Stimulated activated naive CD8-positive, alpha-beta T cell treated with anti-CD3 and anti-CD28 coated beads, Interleukin-15, amount 100 ng/mL, for 72 hours (primary cell): ENCODE measurements at regions not wholly inside any gene's neighbourhood (a gene's known extent, or its start where the extent isn't known, plus 50 kb on each side); places are given as distances from the start of the nearest gene placed in this dataset.
"Not testable (repeated sequence)": the region's sequence is repeated elsewhere in the genome, so short reads cannot be mapped to it uniquely, and the experiment has no call there.

Experiments used
- ATAC-seq: fragments of 150-1000 bp; cut with Tn5 transposase; 2 replicates; pipeline ENCODE4 v1.10.0; 2021; ENCODE audit warnings: mild to moderate bottlenecking, moderate library complexity
- DNase-seq, 2 donors: peaks; one replicate each; pipeline ENCODE4 v3.0.0; 2021 to 2022
- H3K27ac Mint-ChIP-seq, 2 donors: one replicate each; pipeline ENCODE4 v1.8.0; 2022; ENCODE audit warnings: mild to moderate bottlenecking in 2 of 2, mixed read lengths in 2 of 2, moderate library complexity in 2 of 2
- H3K27me3 Mint-ChIP-seq: one replicate; pipeline ENCODE4 v1.8.0; 2022; ENCODE audit warnings: mixed read lengths
- H3K4me1 Mint-ChIP-seq: one replicate; pipeline ENCODE4 v1.8.0; 2022; ENCODE audit warnings: mild to moderate bottlenecking, mixed read lengths
- H3K4me3 Mint-ChIP-seq, 2 donors: one replicate each; pipeline ENCODE4 v1.8.0; 2022; ENCODE audit warnings: mild to moderate bottlenecking in 2 of 2, mixed read lengths in 2 of 2, moderate library complexity in 1 of 2
- H3K9me3 Mint-ChIP-seq, 2 donors: one replicate each; pipeline ENCODE4 v1.8.0; 2022; ENCODE audit warnings: mixed read lengths in 2 of 2

- H3K4me3 Mint-ChIP-seq, H3K27ac Mint-ChIP-seq, ATAC-seq, DNase-seq, H3K27me3 Mint-ChIP-seq, H3K9me3 Mint-ChIP-seq, H3K4me1 Mint-ChIP-seq: not testable (repeated sequence)
These were observed 218.5 kb downstream of the NPIPA8 start for GRCh38 chr16:18118071-18118470.

DNA sequence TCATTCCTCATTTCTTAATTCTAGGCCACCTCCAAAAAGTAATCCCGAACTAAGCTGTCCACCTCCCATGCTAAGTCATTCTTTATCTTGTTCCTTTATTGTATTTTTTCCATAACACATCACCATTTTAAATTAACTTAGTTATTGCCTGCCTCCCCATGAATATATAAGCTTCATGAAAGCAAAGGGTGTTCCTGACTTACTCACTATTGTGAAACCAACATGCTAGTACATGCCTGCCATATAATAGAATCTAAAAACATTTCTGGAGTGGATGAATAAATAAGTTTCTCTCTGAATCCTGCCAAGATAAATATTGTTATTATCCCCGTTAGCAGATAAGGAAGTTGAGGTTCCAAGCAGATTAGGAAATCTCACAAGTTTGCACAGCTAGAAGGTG lies 232.1 kb downstream of the NPIPA8 start:
- ATAC-seq, H3K4me3 Mint-ChIP-seq, DNase-seq, H3K9me3 Mint-ChIP-seq, H3K27me3 Mint-ChIP-seq, H3K27ac Mint-ChIP-seq, H3K4me1 Mint-ChIP-seq: not testable (repeated sequence)

DNA sequence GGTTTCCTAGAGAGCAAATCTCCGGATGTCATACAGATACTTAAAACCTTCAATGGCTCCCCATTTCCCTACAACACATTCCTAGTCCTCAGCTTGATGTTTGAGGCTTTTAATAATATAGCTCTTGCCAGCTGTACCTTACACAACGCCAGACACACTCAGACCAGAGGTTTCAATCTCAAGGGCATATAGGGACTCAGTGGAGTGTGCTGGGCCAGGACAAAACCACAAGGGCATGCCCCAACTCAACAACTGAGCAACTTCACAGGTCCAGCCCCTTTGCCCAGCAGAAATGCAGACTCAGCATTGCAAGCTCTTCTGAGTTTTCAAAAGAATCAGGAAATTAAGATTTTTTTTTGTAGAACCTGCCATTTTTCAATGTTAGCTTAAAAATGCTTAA lies 235.5 kb downstream of the NPIPA8 start:
- H3K9me3 Mint-ChIP-seq, DNase-seq, H3K4me3 Mint-ChIP-seq, H3K27me3 Mint-ChIP-seq, H3K4me1 Mint-ChIP-seq, ATAC-seq, H3K27ac Mint-ChIP-seq: not testable (repeated sequence)

- not testable (repeated sequence) for H3K27ac Mint-ChIP-seq, H3K9me3 Mint-ChIP-seq, ATAC-seq, H3K4me3 Mint-ChIP-seq, H3K4me1 Mint-ChIP-seq, H3K27me3 Mint-ChIP-seq, DNase-seq
These were observed 243.9 kb downstream of the NPIPA8 start for GRCh38 chr16:18092605-18093004.

DNA sequence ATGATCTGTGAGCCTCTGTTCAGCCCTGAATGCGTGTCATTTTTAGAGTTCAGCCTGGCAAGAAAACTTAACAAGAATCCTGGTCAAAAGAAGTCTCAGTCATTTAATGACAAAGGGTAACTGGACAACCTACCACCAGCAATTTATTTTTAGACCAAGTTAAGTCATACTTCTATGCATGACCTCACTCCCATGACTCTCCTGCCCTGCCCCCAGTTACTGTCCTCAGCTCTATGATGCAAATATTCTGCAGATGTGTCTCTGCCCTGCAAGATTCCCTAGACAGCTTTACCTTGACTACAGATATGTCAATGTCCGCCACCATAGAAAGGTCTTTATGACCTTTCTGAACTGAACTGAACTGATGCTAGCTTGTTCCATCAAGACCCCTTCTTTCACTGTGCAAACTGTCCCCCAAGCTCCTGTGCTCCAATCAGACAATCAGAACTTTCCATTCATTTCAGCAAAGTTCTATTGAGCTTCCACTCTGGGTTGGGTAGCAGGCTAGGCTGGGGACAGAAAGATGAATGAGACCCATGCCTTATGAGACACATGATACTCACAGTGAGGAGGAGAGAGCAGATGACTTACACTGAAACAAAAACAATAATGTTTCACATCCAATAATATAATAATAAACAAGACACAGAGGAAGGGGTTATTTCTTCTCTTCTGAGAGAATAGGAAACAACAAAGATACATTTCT lies 255.7 kb downstream of the NPIPA8 start:
- not testable (repeated sequence) for H3K4me1 Mint-ChIP-seq, ATAC-seq, H3K9me3 Mint-ChIP-seq, H3K4me3 Mint-ChIP-seq, H3K27me3 Mint-ChIP-seq, DNase-seq, H3K27ac Mint-ChIP-seq

- not testable (repeated sequence) for H3K4me1 Mint-ChIP-seq, H3K27ac Mint-ChIP-seq, H3K9me3 Mint-ChIP-seq, H3K4me3 Mint-ChIP-seq, H3K27me3 Mint-ChIP-seq, ATAC-seq, DNase-seq
These were observed 258.6 kb downstream of the NPIPA8 start for GRCh38 chr16:18077910-18078309.

GRCh38 chr16:18072161-18072560 lies 264.4 kb downstream of the NPIPA8 start:
- H3K27ac Mint-ChIP-seq: no peak overlapping the region
- ATAC-seq: no peak
- no peaks in the 10 kb centered on the region for H3K27me3 Mint-ChIP-seq
- DNase-seq: no peak
- H3K9me3 Mint-ChIP-seq: peaks cover 0 to 5% of the 10 kb centered on the region in 2 donors
- no peaks in the 10 kb centered on the region for H3K4me1 Mint-ChIP-seq
- H3K4me3 Mint-ChIP-seq: no peak overlapping the region

- DNase-seq: no peak
These were observed 266.9 kb downstream of the NPIPA8 start for GRCh38 chr16:18069683-18070082.

GRCh38 chr16:18068477-18068876 lies 268.1 kb downstream of the NPIPA8 start:
- Mint-ChIP-seq H3K9me3 (peaks cover 5 to 12% of the 10 kb centered on the region in 2 donors), H3K4me1 (no peaks in the 10 kb centered on the region), H3K27ac (no peak overlapping the region), H3K4me3 (no peak overlapping the region), H3K27me3 (peaks cover 18% of the 10 kb centered on the region)
- ATAC-seq (no peak), DNase-seq (no peak)

More at GRCh38 chr16:18069683-18070082, 266.9 kb downstream of the NPIPA8 start:
- no peaks in the 10 kb centered on the region for H3K4me1 Mint-ChIP-seq
- peaks cover 18% of the 10 kb centered on the region for H3K27me3 Mint-ChIP-seq
- ATAC-seq: no peak
- H3K9me3 Mint-ChIP-seq: peaks cover 5 to 12% of the 10 kb centered on the region in 2 donors
- H3K27ac Mint-ChIP-seq: no peak overlapping the region
- H3K4me3 Mint-ChIP-seq: no peak overlapping the region

DNA sequence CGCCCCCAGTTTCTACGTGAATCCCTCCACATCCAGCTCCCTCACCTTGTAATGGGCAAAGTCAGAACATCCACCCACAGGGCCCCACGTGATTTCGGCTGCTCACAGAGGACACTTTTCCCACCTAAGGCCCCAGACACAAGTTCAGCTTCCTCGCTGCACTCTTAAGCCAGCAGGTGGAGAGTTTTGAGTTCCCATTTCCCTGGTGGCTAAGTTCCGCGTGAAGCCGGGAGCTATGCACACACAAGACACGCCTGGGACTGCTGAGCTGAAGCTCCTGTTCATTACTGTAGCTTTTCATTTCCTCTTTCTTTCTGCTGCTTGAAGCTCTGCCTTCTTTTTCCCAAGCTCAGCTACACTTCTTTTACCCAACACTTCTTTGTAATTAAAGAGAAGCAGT lies 273.8 kb downstream of the NPIPA8 start:
- Mint-ChIP-seq H3K27me3 (peaks cover 51% of the 10 kb centered on the region), H3K4me3 (no peak overlapping the region), H3K4me1 (no peaks in the 10 kb centered on the region), H3K9me3 (peaks cover 0 to 12% of the 10 kb centered on the region in 2 donors), H3K27ac (no peak overlapping the region)
- no peak for DNase-seq
- ATAC-seq: no peak

DNA sequence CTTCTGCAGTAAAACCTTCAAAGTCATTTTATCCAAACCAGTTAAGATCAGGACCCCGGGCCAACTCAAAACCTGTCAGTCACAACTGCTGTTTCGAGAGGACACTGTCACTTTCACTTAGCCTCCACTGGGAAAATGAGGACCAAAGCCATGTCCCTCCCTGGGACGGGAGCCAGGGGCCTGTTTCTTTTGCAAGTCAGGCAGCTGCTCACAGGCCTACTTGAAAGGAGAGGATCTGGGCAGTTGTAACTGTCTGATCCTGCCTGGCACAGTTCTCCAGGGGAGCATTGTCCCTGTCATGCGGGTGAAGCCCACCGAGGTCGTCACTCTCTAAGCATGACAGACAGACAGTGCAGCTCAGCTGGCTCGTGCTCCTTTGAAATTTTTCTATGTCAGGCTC lies 276.2 kb downstream of the NPIPA8 start:
- H3K27me3 Mint-ChIP-seq: peaks cover 40% of the 10 kb centered on the region
- no peaks in the 10 kb centered on the region for H3K4me1 Mint-ChIP-seq
- peaks cover 0 to 7% of the 10 kb centered on the region in 2 donors for H3K9me3 Mint-ChIP-seq
- DNase-seq: no peak
- no peak overlapping the region for H3K27ac Mint-ChIP-seq
- H3K4me3 Mint-ChIP-seq: no peak overlapping the region
- no peak for ATAC-seq

DNA sequence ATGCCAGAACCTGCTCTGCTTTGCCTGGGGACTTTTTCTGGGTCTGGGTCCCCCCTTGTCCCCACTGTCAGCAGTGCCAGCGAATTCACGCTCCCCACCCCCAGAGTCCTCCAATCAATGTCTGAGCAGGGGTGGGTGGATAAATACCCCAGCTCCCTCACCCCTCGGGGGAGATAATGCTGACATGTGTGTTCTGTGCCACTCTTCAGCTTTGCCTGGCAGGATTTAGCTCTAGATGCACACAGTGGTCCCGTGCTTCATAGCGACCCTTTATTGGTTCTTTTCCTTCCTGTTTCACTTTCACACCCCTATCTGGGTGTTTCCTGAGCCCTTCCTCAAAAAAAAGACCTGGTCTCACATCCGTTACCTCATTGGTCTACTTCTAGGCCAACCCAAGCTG lies 277.0 kb downstream of the NPIPA8 start:
- no peak for ATAC-seq
- Mint-ChIP-seq H3K9me3 (no peaks in the 10 kb centered on the region), H3K27ac (peak overlapping the region in 1 of 2 donors; percentile 60), H3K27me3 (peaks cover 33% of the 10 kb centered on the region), H3K4me3 (no peak overlapping the region), H3K4me1 (no peaks in the 10 kb centered on the region)
- DNase-seq: no peak

GRCh38 chr16:18059089-18059488 lies 277.4 kb downstream of the NPIPA8 start:
- Mint-ChIP-seq H3K9me3 (no peaks in the 10 kb centered on the region), H3K4me1 (no peaks in the 10 kb centered on the region), H3K4me3 (no peak overlapping the region), H3K27ac (no peak overlapping the region), H3K27me3 (peaks cover 33% of the 10 kb centered on the region)
- DNase-seq (no peak), ATAC-seq (no peak)

- Mint-ChIP-seq H3K9me3 (no peaks in the 10 kb centered on the region), H3K4me1 (no peaks in the 10 kb centered on the region), H3K4me3 (no peak overlapping the region), H3K27ac (no peak overlapping the region), H3K27me3 (peaks cover 19% of the 10 kb centered on the region)
- DNase-seq (no peak), ATAC-seq (no peak)
These were observed 281.1 kb downstream of the NPIPA8 start for GRCh38 chr16:18055411-18055916.

- no peak for DNase-seq
- peaks cover 14% of the 10 kb centered on the region for H3K27me3 Mint-ChIP-seq
- H3K4me1 Mint-ChIP-seq: no peaks in the 10 kb centered on the region
- no peak overlapping the region for H3K4me3 Mint-ChIP-seq
- no peak for ATAC-seq
- H3K9me3 Mint-ChIP-seq: no peaks in the 10 kb centered on the region
- no peak overlapping the region for H3K27ac Mint-ChIP-seq
These were observed 285.8 kb downstream of the NPIPA8 start for GRCh38 chr16:18050777-18051176.

DNA sequence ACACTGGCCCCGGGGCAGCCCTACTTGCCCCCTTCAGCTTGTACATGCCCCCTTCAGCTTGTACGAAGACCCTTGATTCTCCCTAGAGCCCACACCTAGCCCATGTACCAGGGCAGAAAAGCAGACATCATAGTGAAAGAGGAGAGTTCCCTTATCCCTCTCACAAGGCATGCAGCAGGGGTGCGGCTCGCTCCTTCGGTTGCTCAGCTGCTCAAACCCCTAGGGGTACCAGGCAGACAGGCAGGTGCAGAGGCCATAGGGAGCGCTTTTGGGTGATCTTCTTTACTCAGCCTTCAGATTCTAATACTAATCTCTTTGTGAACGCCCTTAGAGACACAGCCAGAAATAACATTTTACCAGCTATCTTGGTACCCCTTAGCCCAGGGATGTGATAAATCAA lies 286.3 kb downstream of the NPIPA8 start:
- no peak for ATAC-seq
- Mint-ChIP-seq H3K27ac (no peak overlapping the region), H3K9me3 (no peaks in the 10 kb centered on the region), H3K4me3 (no peak overlapping the region), H3K27me3 (peaks cover 14% of the 10 kb centered on the region), H3K4me1 (no peaks in the 10 kb centered on the region)
- no peak for DNase-seq
